22Rv1 (cell line): ENCODE measurements at regions not wholly inside any gene's neighbourhood (a gene's known extent, or its start where the extent isn't known, plus 50 kb on each side); places are given as distances from the start of the nearest gene placed in this dataset.

Experiments
- ZFX ChIP-seq: fragments of 450-650 bp; IDR thresholded peaks from 2 replicates; pipeline ENCODE4 v1.6.1; 2017; ENCODE audit warnings: antibody characterized with exemption, borderline replicate concordance
- TF ChIP-seq, protein P1 (sequence below): fragments of 450-650 bp; IDR thresholded peaks from 2 replicates; pipeline ENCODE4 v1.5.1; 2017; ENCODE audit warnings: mild to moderate bottlenecking

DNA sequence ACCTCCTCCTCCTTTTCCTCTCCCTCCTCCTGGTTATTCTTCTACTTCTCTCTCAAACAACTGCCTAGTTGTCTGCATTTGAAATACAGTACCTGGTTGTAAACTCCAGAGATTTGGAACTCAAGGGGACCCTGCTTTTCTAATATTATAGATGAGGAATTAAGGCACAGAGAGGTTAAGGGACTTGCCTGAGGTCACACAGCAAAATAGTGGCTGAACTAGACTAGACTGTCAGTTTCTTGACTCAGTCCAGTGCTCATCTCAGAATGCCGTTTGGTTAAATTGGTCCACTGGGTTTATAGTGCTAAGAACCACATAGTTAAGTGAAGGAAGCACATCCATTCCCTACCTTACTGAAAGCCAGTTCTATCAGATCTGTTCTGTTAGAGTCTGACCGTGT lies 105.9 kb upstream of the VASH1 start:
- TF ChIP-seq, protein P1, sequence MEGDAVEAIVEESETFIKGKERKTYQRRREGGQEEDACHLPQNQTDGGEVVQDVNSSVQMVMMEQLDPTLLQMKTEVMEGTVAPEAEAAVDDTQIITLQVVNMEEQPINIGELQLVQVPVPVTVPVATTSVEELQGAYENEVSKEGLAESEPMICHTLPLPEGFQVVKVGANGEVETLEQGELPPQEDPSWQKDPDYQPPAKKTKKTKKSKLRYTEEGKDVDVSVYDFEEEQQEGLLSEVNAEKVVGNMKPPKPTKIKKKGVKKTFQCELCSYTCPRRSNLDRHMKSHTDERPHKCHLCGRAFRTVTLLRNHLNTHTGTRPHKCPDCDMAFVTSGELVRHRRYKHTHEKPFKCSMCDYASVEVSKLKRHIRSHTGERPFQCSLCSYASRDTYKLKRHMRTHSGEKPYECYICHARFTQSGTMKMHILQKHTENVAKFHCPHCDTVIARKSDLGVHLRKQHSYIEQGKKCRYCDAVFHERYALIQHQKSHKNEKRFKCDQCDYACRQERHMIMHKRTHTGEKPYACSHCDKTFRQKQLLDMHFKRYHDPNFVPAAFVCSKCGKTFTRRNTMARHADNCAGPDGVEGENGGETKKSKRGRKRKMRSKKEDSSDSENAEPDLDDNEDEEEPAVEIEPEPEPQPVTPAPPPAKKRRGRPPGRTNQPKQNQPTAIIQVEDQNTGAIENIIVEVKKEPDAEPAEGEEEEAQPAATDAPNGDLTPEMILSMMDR, result no peak
- TF ChIP-seq ZFX, result no peak
